Body of pancreas (tissue), 4 donors: ENCODE measurements at regions not wholly inside any gene's neighbourhood (a gene's known extent, or its start where the extent isn't known, plus 50 kb on each side); places are given as distances from the start of the nearest gene placed in this dataset.

Source experiments
- ATAC-seq: fragments of 150-250 bp; one replicate; pipeline ENCODE4 v1.9.1; 2016
- DNase-seq, 4 donors: peaks; one replicate each; pipeline ENCODE4 v3.0.0-alpha.2; 2019
- H3K27ac ChIP-seq, 4 donors: fragments of 200-600 bp; sonication (generic); 1 replicate in 3 of 4; 2 replicates in 1 of 4; pipeline versions ENCODE4 v1.5.1 to v1.6.1; 2016 to 2019; ENCODE audit warnings: mild to moderate bottlenecking in 1 of 4, mixed read lengths in 1 of 4, moderate library complexity in 1 of 4
- H3K27me3 ChIP-seq, 2 donors: fragments of 200-600 bp; sonication (generic); one replicate each; pipeline ENCODE4 v1.6.0; 2016; ENCODE audit warnings: mild to moderate bottlenecking in 1 of 2
- H3K36me3 ChIP-seq, 2 donors: fragments of 200-600 bp; sonication (generic); replicated peaks in 1 of 2; 2 replicates each; pipeline ENCODE4 v1.5.1; 2016; ENCODE audit warnings: low read depth in 2 of 2; ENCODE audit not compliant: insufficient read depth in 1 of 2
- H3K4me1 ChIP-seq: fragments of 200-600 bp; sonication (generic); one replicate; pipeline ENCODE4 v1.6.0; 2016
- H3K4me3 ChIP-seq, 2 donors: fragments of 200-600 bp; sonication (generic); 1 replicate in 1 of 2; 2 replicates in 1 of 2; pipeline ENCODE4 v1.5.1; 2016 to 2019
- H3K9me3 ChIP-seq, 3 donors: fragments of 200-600 bp; sonication (generic); 1 replicate in 2 of 3; 2 replicates in 1 of 3; pipeline ENCODE4 v1.5.1; 2016
- CTCF ChIP-seq, 7 experiments: fragments of 450-650 bp in 4 of 7; fragments of 200-600 bp in 3 of 7; sonication (generic) in 3 of 7; IDR thresholded peaks; one replicate each; pipeline ENCODE4 v1.5.1; 2016 to 2019; ENCODE audit warnings: antibody characterized with exemption in 7 of 7
- POLR2A ChIP-seq, 3 donors: fragments of 450-650 bp; IDR thresholded peaks; one replicate each; pipeline ENCODE4 v1.6.1; 2016; ENCODE audit warnings: antibody characterized with exemption in 3 of 3, mild to moderate bottlenecking in 2 of 3
- WGBS, 2 donors: methylation state at CpG; one replicate each; pipeline ENCODE4 v1.1.5; 2017; 5-methylcytosine and 5-hydroxymethylcytosine counted together
- intact Hi-C: fragments of 100-400 bp; cut with DNase I; formaldehyde crosslinking; loops from one replicate; pipeline ENCODE4 v1.15.1; 2023

- Histone ChIP-seq H3K4me1 (no peaks in the 10 kb centered on the region), H3K27ac (no peak overlapping the region), H3K27me3 (no peaks in the 10 kb centered on the region), H3K9me3 (no peaks in the 10 kb centered on the region), H3K36me3 (no peaks in the 10 kb centered on the region), H3K4me3 (no peak overlapping the region)
- DNase-seq = no peak
- WGBS, 2 donors = 77 to 90% methylated on average over 4 of the region's 4 CpGs
- intact Hi-C loops = no loop called here
- TF ChIP-seq CTCF (IDR thresholded peaks at IDR 0.05) (no peak), POLR2A (IDR thresholded peaks at IDR 0.05) (no peak)
- no peak for ATAC-seq
These were observed 133.5 kb upstream of the FOXF1 start for GRCh38 chr16:86376837-86377236.

GRCh38 chr16:86377251-86378022 lies 132.9 kb upstream of the FOXF1 start:
- no peaks in the 10 kb centered on the region for H3K27me3 ChIP-seq

GRCh38 chr16:86378128-86378527 lies 132.2 kb upstream of the FOXF1 start:
- intact Hi-C loops = no loop called here
- no peak for TF ChIP-seq POLR2A (IDR thresholded peaks at IDR 0.05)
- TF ChIP-seq CTCF (IDR thresholded peaks at IDR 0.05) = no peak

More at GRCh38 chr16:86377251-86378022, 132.9 kb upstream of the FOXF1 start:
- H3K36me3 ChIP-seq = no peaks in the 10 kb centered on the region
- H3K27ac ChIP-seq = no peak overlapping the region
- WGBS, 2 donors = 61 to 73% methylated on average over 23 to 27 of the region's 27 CpGs
- DNase-seq (no peak), ATAC-seq (no peak)
- no peaks in the 10 kb centered on the region for H3K9me3 ChIP-seq
- TF ChIP-seq POLR2A (IDR thresholded peaks at IDR 0.05) (no peak), CTCF (IDR thresholded peaks at IDR 0.05) (no peak)
- no peaks in the 10 kb centered on the region for H3K4me1 ChIP-seq
- intact Hi-C loops = no loop called here
- no peak overlapping the region for H3K4me3 ChIP-seq

GRCh38 chr16:86378831-86379504 lies 131.4 kb upstream of the FOXF1 start:
- TF ChIP-seq CTCF (IDR thresholded peaks at IDR 0.05) = no peak
- TF ChIP-seq POLR2A (IDR thresholded peaks at IDR 0.05) = no peak

More at GRCh38 chr16:86378128-86378527, 132.2 kb upstream of the FOXF1 start:
- Histone ChIP-seq H3K9me3 (no peaks in the 10 kb centered on the region), H3K27me3 (no peaks in the 10 kb centered on the region), H3K27ac (no peak overlapping the region), H3K4me3 (no peak overlapping the region), H3K36me3 (no peaks in the 10 kb centered on the region), H3K4me1 (no peaks in the 10 kb centered on the region)
- DNase-seq (no peak), ATAC-seq (no peak)
- WGBS, 2 donors = 81 to 86% methylated on average over 3 to 9 of the region's 9 CpGs

More at GRCh38 chr16:86378831-86379504, 131.4 kb upstream of the FOXF1 start:
- no peak for ATAC-seq
- Histone ChIP-seq H3K4me3 (no peak overlapping the region), H3K9me3 (no peaks in the 10 kb centered on the region), H3K4me1 (no peaks in the 10 kb centered on the region), H3K27ac (no peak overlapping the region), H3K27me3 (no peaks in the 10 kb centered on the region), H3K36me3 (no peaks in the 10 kb centered on the region)
- intact Hi-C loops = no loop called here
- no peak for DNase-seq
- WGBS, 2 donors = 81 to 86% methylated on average over 20 of the region's 20 CpGs
